NCI-H146 treated with DMSO at 0.1 percent for 48 hours (cell line): ENCODE measurements at regions not wholly inside any gene's neighbourhood (a gene's known extent, or its start where the extent isn't known, plus 50 kb on each side); places are given as distances from the start of the nearest gene placed in this dataset.
"Not testable (repeated sequence)": the region's sequence is repeated elsewhere in the genome, so short reads cannot be mapped to it uniquely, and the experiment has no call there.

Experiments used
- DNase-seq: peaks from one replicate; lab custom pipeline; 2025; ENCODE audit not compliant: unreplicated experiment; lab: John Stamatoyannopoulos, UW

GRCh38 chr9:30519756-30520155, 1864.7 kb upstream of the ACO1 start:
- DNase-seq = no peak

GRCh38 chr9:30522061-30522460, 1862.4 kb upstream of the ACO1 start:
- DNase-seq = no peak

- no peak for DNase-seq
Measured at GRCh38 chr9:30522486-30522885, 1862.0 kb upstream of the ACO1 start.

GRCh38 chr9:30524311-30524710, 1860.1 kb upstream of the ACO1 start:
- no peak for DNase-seq

GRCh38 chr9:30534455-30534854, 1850.0 kb upstream of the ACO1 start:
- no peak for DNase-seq

- no peak for DNase-seq
Measured at GRCh38 chr9:30534896-30535295, 1849.5 kb upstream of the ACO1 start.

- no peak for DNase-seq
Measured at GRCh38 chr9:30536494-30536893, 1847.9 kb upstream of the ACO1 start.

- DNase-seq = not testable (repeated sequence)
Measured at GRCh38 chr9:30539696-30540095, 1844.7 kb upstream of the ACO1 start.

GRCh38 chr9:30574355-30575151, 1809.9 kb upstream of the ACO1 start:
- no peak for DNase-seq

GRCh38 chr9:30575218-30575617, 1809.2 kb upstream of the ACO1 start:
- no peak for DNase-seq

- no peak for DNase-seq
Measured at GRCh38 chr9:30575691-30576090, 1808.8 kb upstream of the ACO1 start.

GRCh38 chr9:30579810-30580209, 1804.6 kb upstream of the ACO1 start:
- DNase-seq = no peak

- DNase-seq = no peak
Measured at GRCh38 chr9:30582240-30582639, 1802.2 kb upstream of the ACO1 start.

- no peak for DNase-seq
Measured at GRCh38 chr9:30584559-30584958, 1799.9 kb upstream of the ACO1 start.

- no peak for DNase-seq
Measured at GRCh38 chr9:30591461-30591860, 1793.0 kb upstream of the ACO1 start.

GRCh38 chr9:30597608-30598007, 1786.8 kb upstream of the ACO1 start:
- no peak for DNase-seq

- DNase-seq = no peak
Measured at GRCh38 chr9:30605936-30606335, 1778.5 kb upstream of the ACO1 start.

- no peak for DNase-seq
Measured at GRCh38 chr9:30609713-30610112, 1774.7 kb upstream of the ACO1 start.

GRCh38 chr9:30616782-30617181, 1767.7 kb upstream of the ACO1 start:
- DNase-seq = not testable (repeated sequence)

GRCh38 chr9:30622561-30622960, 1761.9 kb upstream of the ACO1 start:
- DNase-seq = no peak

GRCh38 chr9:30628915-30629567, 1755.4 kb upstream of the ACO1 start:
- DNase-seq = no peak

- no peak for DNase-seq
Measured at GRCh38 chr9:30630459-30630858, 1754.0 kb upstream of the ACO1 start.

- not testable (repeated sequence) for DNase-seq
Measured at GRCh38 chr9:30646639-30647038, 1737.8 kb upstream of the ACO1 start.
